H1 (cell line): ENCODE measurements at regions not wholly inside any gene's neighbourhood (a gene's known extent, or its start where the extent isn't known, plus 50 kb on each side); places are given as distances from the start of the nearest gene placed in this dataset.

Source experiments
- CEBPB ChIP-seq: IDR thresholded peaks from 2 replicates; pipeline ENCODE4 v1.6.1; 2012; ENCODE audit warnings: low read depth, low read length
- EP300 ChIP-seq, 2 experiments: IDR thresholded peaks; 1 replicate in 1 of 2; 2 replicates in 1 of 2; pipeline ENCODE4 v1.6.1; 2011 to 2012; ENCODE audit warnings: low read depth in 2 of 2, low read length in 2 of 2, mild to moderate bottlenecking in 2 of 2, borderline replicate concordance in 1 of 2, inconsistent platforms in 1 of 2, moderate library complexity in 1 of 2
- EZH2 ChIP-seq: fragments of 200-600 bp; sonication (generic); IDR thresholded peaks from 2 replicates; pipeline ENCODE4 v1.7.1; 2012; ENCODE audit warnings: low read depth, mild to moderate bottlenecking, moderate library complexity, low read length, inconsistent platforms; ENCODE audit not compliant: severe bottlenecking
- JUND ChIP-seq: IDR thresholded peaks from 2 replicates; pipeline ENCODE4 v1.6.1; 2011; ENCODE audit warnings: mild to moderate bottlenecking, improper control_type of control experiment, low read length
- POLR2A ChIP-seq, 2 experiments: IDR thresholded peaks; 1 replicate in 1 of 2; 2 replicates in 1 of 2; pipeline ENCODE4 v1.6.1; 2011; ENCODE audit warnings: low read depth in 2 of 2, low read length in 2 of 2, mild to moderate bottlenecking in 2 of 2; ENCODE audit errors: control extremely low read depth in 1 of 2
- POLR2AphosphoS5 ChIP-seq: IDR thresholded peaks from 2 replicates; pipeline ENCODE4 v1.6.1; 2011; ENCODE audit warnings: low read depth, low read length
- TAF1 ChIP-seq: IDR thresholded peaks from 2 replicates; pipeline ENCODE4 v1.6.1; 2011; ENCODE audit warnings: mild to moderate bottlenecking, low read depth, low read length
- TF ChIP-seq, protein P1 (sequence below): IDR thresholded peaks from 2 replicates; pipeline ENCODE4 v1.6.1; 2012; ENCODE audit warnings: low read length, inconsistent platforms
- TF ChIP-seq, protein P2 (sequence below), 3 experiments: IDR thresholded peaks; 1 replicate in 2 of 3; 2 replicates in 1 of 3; pipeline versions ENCODE4 v1.5.1 to v1.6.1; 2011; ENCODE audit warnings: low read length in 3 of 3, mild to moderate bottlenecking in 3 of 3, inconsistent platforms in 2 of 3, low read depth in 1 of 3, moderate library complexity in 1 of 3; ENCODE audit not compliant: insufficient read depth in 1 of 3; ENCODE audit errors: control extremely low read depth in 1 of 3

DNA sequence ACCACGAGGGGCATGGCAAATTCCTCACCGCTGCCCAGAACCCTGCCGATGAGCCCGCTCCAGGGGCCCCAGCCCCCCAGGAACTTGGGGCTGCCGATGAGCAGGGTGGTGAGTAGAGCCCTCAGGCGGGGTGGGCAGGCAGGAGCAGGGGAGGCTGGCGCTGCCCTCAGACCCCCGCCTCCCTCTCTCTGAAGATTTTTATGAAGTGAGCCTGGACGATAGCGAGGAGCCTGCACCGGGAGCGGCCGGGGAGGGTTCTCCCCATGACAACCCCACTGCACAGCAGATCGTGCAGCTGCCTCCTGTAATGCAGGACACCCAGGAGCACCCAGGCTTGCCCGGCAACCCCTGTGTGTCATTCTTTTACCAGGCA is 56.7 kb upstream of the UBE2Q2 start:
- TF ChIP-seq, protein P1, sequence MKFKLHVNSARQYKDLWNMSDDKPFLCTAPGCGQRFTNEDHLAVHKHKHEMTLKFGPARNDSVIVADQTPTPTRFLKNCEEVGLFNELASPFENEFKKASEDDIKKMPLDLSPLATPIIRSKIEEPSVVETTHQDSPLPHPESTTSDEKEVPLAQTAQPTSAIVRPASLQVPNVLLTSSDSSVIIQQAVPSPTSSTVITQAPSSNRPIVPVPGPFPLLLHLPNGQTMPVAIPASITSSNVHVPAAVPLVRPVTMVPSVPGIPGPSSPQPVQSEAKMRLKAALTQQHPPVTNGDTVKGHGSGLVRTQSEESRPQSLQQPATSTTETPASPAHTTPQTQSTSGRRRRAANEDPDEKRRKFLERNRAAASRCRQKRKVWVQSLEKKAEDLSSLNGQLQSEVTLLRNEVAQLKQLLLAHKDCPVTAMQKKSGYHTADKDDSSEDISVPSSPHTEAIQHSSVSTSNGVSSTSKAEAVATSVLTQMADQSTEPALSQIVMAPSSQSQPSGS: no peak
- TF ChIP-seq POLR2AphosphoS5: no peak
- no peak for TF ChIP-seq EP300 (IDR thresholded peaks at IDR 0.05; ENCODE audit: borderline replicate concordance in 1 of 2, low read depth in 2 of 2, low read length in 2 of 2)
- TF ChIP-seq JUND: no peak
- TF ChIP-seq, protein P2, sequence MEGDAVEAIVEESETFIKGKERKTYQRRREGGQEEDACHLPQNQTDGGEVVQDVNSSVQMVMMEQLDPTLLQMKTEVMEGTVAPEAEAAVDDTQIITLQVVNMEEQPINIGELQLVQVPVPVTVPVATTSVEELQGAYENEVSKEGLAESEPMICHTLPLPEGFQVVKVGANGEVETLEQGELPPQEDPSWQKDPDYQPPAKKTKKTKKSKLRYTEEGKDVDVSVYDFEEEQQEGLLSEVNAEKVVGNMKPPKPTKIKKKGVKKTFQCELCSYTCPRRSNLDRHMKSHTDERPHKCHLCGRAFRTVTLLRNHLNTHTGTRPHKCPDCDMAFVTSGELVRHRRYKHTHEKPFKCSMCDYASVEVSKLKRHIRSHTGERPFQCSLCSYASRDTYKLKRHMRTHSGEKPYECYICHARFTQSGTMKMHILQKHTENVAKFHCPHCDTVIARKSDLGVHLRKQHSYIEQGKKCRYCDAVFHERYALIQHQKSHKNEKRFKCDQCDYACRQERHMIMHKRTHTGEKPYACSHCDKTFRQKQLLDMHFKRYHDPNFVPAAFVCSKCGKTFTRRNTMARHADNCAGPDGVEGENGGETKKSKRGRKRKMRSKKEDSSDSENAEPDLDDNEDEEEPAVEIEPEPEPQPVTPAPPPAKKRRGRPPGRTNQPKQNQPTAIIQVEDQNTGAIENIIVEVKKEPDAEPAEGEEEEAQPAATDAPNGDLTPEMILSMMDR (IDR thresholded peaks at IDR 0.05; ENCODE audit: control extremely low read depth in 1 of 3, insufficient read depth in 1 of 3, low read depth in 1 of 3, low read length in 3 of 3): no peak
- TF ChIP-seq POLR2A (IDR thresholded peaks at IDR 0.05; ENCODE audit: control extremely low read depth in 1 of 2, low read depth in 2 of 2, low read length in 2 of 2): no peak
- TF ChIP-seq CEBPB: no peak
- TF ChIP-seq EZH2: no peak
- TF ChIP-seq TAF1: no peak
